Central memory CD8-positive, alpha-beta T cell (primary cell): ENCODE measurements at regions not wholly inside any gene's neighbourhood (a gene's known extent, or its start where the extent isn't known, plus 50 kb on each side); places are given as distances from the start of the nearest gene placed in this dataset.

Experiments used
- ATAC-seq: fragments of 150-1000 bp; cut with Tn5 transposase; replicated peaks from 2 replicates; pipeline ENCODE4 v1.10.0; 2022; ENCODE audit warnings: mild to moderate bottlenecking, moderate FRiP score, moderate number of reproducible peaks; ENCODE audit not compliant: poor library complexity, severe bottlenecking; ENCODE audit errors: extremely low read depth
- DNase-seq, 2 donors: peaks; one replicate each; pipeline ENCODE4 v3.0.0; 2021; ENCODE audit warnings: low spot score in 2 of 2
- H3K27ac Mint-ChIP-seq: one replicate; pipeline ENCODE4 v1.8.0; 2022; ENCODE audit warnings: low read depth, mild to moderate bottlenecking, moderate library complexity, mixed read lengths
- H3K27me3 Mint-ChIP-seq: one replicate; pipeline ENCODE4 v1.8.0; 2022; ENCODE audit warnings: mixed read lengths
- H3K36me3 Mint-ChIP-seq: one replicate; pipeline ENCODE4 v1.8.0; 2022; ENCODE audit warnings: mild to moderate bottlenecking, moderate library complexity, mixed read lengths; ENCODE audit not compliant: insufficient read depth
- H3K4me1 Mint-ChIP-seq: one replicate; pipeline ENCODE4 v1.8.0; 2022; ENCODE audit warnings: mixed read lengths
- H3K4me3 Mint-ChIP-seq: one replicate; pipeline ENCODE4 v1.8.0; 2022; ENCODE audit warnings: mild to moderate bottlenecking, moderate library complexity, mixed read lengths
- H3K9me3 Mint-ChIP-seq: one replicate; pipeline ENCODE4 v1.8.0; 2022; ENCODE audit warnings: mixed read lengths

DNA sequence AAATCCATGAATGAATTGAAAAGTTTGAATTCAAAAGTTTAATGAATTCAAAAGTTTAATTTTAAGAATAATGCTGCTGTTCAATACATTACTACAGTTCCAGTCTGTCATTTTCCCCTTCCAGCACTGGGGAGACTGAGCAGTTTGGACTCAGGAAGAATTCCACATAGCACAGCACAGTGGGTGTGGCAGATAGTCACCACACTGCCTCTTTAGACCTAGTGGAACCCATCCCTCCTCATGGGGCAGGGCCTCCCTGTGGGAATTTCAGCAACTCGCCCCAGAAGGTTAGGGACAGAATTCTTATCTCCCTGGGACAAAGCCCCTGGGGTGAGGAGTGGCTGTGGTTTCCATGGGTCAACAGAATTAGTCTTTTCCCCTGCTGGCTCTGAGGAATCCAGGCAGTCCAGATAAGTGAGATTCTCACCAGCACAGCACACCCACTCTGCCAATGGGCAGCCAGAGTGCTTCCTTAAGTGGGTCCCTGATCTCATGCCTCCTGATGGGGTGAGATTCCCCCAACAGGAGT, 442.0 kb upstream of the SYT4 start:
- ATAC-seq (no peak), DNase-seq (no peak)
- no peaks in the 10 kb centered on the region for H3K4me1 Mint-ChIP-seq
- H3K4me3 Mint-ChIP-seq, result no peak overlapping the region
- H3K9me3 Mint-ChIP-seq, result peaks cover 28% of the 10 kb centered on the region
- H3K27me3 Mint-ChIP-seq, result no peaks in the 10 kb centered on the region
- H3K36me3 Mint-ChIP-seq, result no peaks in the 10 kb centered on the region
- H3K27ac Mint-ChIP-seq, result no peak overlapping the region

DNA sequence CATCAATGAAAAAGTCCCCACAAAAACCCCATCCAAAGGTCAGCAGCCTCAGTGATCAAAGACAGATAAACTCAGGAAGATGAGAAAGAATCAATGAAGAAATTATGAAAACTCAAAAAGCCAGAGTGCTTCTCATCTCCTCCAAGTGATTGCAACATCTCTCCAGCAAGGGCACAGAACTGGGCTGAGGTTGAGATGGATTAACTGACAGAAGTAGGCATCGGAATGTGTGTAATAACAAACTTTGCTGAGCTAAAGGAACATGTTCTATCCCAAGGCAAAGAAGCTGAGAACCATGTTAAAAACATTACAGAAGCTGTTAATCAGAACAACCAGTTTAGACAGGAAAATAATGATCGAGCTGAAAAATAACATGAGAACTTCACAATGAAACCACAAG, 442.8 kb upstream of the SYT4 start:
- H3K4me1 Mint-ChIP-seq, result no peaks in the 10 kb centered on the region
- ATAC-seq (no peak), DNase-seq (no peak)
- no peaks in the 10 kb centered on the region for H3K36me3 Mint-ChIP-seq
- H3K4me3 Mint-ChIP-seq, result no peak overlapping the region
- H3K27me3 Mint-ChIP-seq, result no peaks in the 10 kb centered on the region
- peaks cover 32% of the 10 kb centered on the region for H3K9me3 Mint-ChIP-seq
- H3K27ac Mint-ChIP-seq, result no peak overlapping the region

DNA sequence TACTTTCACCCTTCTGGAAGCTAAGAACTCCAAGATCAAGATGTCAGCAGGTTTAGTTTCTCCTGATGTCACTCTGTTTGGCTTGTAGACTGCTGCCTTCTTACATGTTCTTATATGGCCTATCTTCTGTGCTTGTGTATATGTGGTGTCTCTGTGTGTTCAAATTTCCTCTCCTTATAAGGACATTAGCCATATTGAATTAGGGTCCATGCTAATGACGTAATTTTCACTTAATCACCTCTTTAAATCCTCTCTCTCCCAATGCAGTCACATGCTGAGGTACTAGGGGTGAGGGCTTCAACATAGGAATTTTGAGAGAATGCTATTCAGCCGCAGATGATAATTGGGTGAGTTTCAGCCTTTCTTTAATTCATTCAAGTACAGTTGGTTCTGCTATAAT, 458.3 kb upstream of the SYT4 start:
- H3K4me1 Mint-ChIP-seq, result no peaks in the 10 kb centered on the region
- no peaks in the 10 kb centered on the region for H3K27me3 Mint-ChIP-seq
- H3K9me3 Mint-ChIP-seq, result peaks cover 18% of the 10 kb centered on the region
- no peak for ATAC-seq
- H3K4me3 Mint-ChIP-seq, result no peak overlapping the region
- no peaks in the 10 kb centered on the region for H3K36me3 Mint-ChIP-seq
- no peak overlapping the region for H3K27ac Mint-ChIP-seq
- DNase-seq, result no peak

DNA sequence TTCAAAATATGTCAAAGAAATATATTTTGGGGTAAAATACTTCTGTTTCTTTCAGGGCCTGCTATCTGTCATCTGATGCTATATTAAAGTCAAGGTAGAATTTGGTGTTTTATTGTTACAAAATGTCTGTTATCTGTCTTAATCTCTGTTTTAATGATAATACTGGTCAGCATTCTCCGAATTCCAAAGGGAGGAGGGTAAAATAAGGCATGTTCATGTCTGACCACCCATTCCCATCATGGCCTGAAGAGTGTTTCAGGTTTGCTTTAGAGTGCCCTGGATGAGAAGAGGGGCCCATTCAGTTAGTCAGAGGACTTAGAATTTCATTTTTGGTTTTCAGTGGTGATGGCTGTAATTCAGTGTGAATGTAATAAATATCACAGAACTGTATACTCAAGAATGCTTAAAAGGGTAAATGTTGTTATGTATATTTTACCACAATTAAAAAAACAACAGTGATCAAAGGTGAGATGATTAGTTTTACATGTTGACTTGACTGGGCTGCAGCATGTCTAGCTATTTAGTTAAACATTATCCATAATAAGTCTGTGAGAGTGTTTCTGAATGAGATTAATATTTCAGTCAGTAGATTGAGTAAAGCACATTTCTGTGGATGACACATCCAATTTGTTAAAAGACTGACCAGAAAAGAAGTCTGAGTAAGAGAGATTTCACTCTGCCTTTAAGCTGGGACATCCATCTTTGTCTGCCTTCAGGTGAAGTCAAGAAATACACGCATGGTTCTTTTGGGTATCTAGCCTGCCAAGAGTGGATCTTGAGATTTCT, 467.9 kb upstream of the SYT4 start:
- no peak for DNase-seq
- Mint-ChIP-seq H3K4me1 (no peaks in the 10 kb centered on the region), H3K9me3 (peaks cover 20% of the 10 kb centered on the region), H3K27ac (no peak overlapping the region), H3K4me3 (no peak overlapping the region), H3K36me3 (no peaks in the 10 kb centered on the region), H3K27me3 (no peaks in the 10 kb centered on the region)
- ATAC-seq, result no peak

DNA sequence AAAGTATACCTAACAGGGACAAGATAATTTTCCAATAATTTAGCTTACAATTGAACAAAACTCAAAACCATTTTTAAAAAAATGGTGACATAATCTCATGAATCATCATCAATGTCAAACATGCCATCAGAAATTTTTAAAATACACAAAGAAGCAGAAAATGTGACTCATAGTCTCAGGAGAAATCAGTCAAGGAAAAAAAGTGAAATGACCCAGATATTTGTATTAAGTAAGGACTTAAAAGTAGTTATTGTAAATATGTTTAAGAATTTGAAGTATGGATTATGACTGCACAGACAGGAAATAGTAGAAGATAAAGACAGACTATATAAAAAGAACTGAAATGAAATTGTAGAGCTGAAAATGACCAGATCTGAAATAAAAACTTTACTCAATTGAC, 473.9 kb upstream of the SYT4 start:
- DNase-seq (no peak), ATAC-seq (no peak)
- no peaks in the 10 kb centered on the region for H3K36me3 Mint-ChIP-seq
- peaks cover 2% of the 10 kb centered on the region for H3K9me3 Mint-ChIP-seq
- H3K27me3 Mint-ChIP-seq, result no peaks in the 10 kb centered on the region
- no peak overlapping the region for H3K27ac Mint-ChIP-seq
- H3K4me3 Mint-ChIP-seq, result no peak overlapping the region
- H3K4me1 Mint-ChIP-seq, result no peaks in the 10 kb centered on the region

DNA sequence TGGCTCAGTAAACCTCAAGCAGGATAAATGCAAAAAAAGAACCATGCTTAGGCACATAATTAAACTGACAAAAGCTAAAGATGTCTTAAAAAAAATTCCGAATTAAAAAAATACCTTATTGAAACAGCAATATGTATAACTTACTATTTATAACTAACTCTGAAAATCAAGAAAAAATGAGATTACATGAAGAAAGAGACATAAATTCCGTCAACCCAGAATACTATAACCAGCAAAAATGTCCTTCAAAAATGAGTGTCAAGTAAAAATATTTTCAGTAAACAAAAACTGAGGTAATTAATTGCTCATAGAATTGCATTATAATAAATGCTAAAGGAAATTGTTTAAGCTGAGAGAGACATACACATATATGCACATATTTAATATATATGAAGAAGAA, 474.5 kb upstream of the SYT4 start:
- ATAC-seq (no peak), DNase-seq (no peak)
- H3K27me3 Mint-ChIP-seq, result no peaks in the 10 kb centered on the region
- no peaks in the 10 kb centered on the region for H3K4me1 Mint-ChIP-seq
- H3K27ac Mint-ChIP-seq, result no peak overlapping the region
- H3K9me3 Mint-ChIP-seq, result no peaks in the 10 kb centered on the region
- H3K36me3 Mint-ChIP-seq, result no peaks in the 10 kb centered on the region
- H3K4me3 Mint-ChIP-seq, result no peak overlapping the region

DNA sequence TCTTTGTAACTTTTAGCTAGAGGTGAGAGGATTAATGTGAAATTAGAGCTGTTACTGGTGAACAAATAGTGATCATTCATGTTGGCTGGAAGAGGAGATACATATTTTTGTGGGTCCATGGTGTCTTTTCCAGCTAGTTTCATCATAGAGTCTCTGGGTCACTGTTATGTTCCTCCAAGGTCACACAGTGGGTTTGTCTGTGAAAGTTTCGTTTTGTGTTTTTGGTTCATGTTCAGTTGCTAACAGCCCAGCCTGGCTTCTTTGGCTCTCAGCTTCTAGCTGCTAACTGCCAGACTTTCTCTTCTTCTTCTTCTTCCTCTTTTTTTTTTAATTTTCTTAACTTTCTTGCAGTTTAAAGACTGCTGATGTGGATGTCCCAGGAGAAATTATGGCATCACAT, 480.0 kb upstream of the SYT4 start:
- ATAC-seq, result no peak
- Mint-ChIP-seq H3K36me3 (no peaks in the 10 kb centered on the region), H3K4me1 (no peaks in the 10 kb centered on the region), H3K9me3 (peaks cover 11% of the 10 kb centered on the region), H3K27me3 (no peaks in the 10 kb centered on the region), H3K27ac (no peak overlapping the region), H3K4me3 (no peak overlapping the region)
- no peak for DNase-seq

DNA sequence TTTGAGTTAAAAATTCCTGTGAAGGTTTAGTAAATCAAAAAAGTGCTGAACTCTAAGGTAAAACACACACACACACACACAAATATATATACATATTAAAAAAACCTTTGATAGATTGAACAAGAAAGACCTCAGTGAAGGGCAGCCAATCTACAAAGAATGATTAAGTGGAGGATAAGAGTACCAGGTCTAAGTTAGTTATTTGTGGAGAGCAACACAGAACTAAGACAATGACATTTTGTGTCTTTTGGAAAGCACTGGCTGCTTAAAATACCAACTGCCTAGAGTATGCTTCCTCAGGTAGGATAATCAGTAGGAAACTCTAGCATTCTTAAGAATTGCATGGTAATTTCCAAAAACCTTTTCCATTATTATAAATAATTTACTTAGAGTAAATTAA, 481.4 kb upstream of the SYT4 start:
- no peak for ATAC-seq
- no peak for DNase-seq
- peaks cover 11% of the 10 kb centered on the region for H3K9me3 Mint-ChIP-seq
- H3K4me1 Mint-ChIP-seq, result no peaks in the 10 kb centered on the region
- no peak overlapping the region for H3K4me3 Mint-ChIP-seq
- H3K27me3 Mint-ChIP-seq, result no peaks in the 10 kb centered on the region
- no peak overlapping the region for H3K27ac Mint-ChIP-seq
- no peaks in the 10 kb centered on the region for H3K36me3 Mint-ChIP-seq

DNA sequence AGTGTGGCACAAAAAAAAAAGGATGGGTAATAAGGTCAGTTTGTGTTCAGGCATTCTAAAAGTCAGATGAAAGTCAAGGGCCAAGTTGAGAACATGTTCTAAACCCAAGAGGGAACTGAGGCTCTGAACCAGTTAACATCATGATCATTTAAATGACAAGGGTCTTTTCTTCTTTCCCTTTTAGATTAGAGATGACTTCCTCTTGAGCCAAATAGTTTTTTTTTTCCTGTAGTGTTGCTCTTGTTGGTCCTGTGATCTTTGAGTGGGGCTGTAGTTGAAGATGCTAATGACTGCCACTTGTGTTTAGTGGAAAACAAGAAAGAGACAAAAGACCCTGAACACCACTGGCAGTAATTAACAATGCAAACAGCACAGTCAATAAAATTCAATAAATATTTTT, 482.7 kb upstream of the SYT4 start:
- DNase-seq, result no peak
- Mint-ChIP-seq H3K4me1 (no peaks in the 10 kb centered on the region), H3K4me3 (no peak overlapping the region), H3K27ac (no peak overlapping the region), H3K9me3 (peaks cover 11% of the 10 kb centered on the region), H3K36me3 (no peaks in the 10 kb centered on the region), H3K27me3 (no peaks in the 10 kb centered on the region)
- no peak for ATAC-seq

DNA sequence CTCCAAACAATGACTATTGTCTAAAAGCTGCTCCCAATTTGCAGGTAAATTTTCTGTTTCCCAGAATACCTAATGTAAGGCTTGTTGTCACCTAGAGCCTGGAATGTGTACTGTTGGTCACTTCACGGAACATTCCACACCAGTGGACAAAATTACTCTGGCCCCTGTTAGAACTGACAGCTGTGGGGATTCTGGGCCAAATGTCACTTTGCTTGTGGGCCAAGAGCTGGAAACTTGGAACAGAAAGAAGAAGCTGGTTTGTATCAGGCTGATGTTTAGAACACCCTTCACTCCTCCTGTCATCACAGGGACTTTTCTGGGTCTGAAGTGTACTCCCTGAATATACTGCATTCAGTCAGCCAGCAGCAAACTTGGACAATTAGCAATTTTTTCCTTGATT, 495.6 kb upstream of the SYT4 start:
- ATAC-seq (no peak), DNase-seq (no peak)
- no peak overlapping the region for H3K27ac Mint-ChIP-seq
- H3K9me3 Mint-ChIP-seq, result peaks cover 8% of the 10 kb centered on the region
- H3K4me1 Mint-ChIP-seq, result no peaks in the 10 kb centered on the region
- no peak overlapping the region for H3K4me3 Mint-ChIP-seq
- H3K36me3 Mint-ChIP-seq, result peaks cover 2% of the 10 kb centered on the region
- no peaks in the 10 kb centered on the region for H3K27me3 Mint-ChIP-seq

DNA sequence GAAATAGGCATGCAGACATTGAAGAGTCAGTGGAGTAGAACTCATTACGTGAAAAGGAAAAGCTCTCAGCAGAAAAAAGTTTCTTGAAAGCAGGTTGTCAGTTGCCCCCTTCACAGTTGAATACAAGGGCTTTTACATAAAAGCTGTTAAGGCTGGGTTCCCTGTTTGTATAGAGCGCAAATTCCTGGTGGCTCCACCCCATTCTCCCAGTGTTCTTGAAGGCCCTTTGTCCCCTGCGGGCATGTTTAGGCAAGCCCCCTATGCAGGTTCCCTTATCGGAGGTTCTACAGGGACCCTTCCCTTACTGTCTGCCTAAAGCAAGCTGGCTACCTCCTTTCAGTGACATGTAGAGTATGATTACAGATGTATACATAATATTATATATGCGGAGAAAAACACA, 497.2 kb upstream of the SYT4 start:
- ATAC-seq (no peak), DNase-seq (no peak)
- Mint-ChIP-seq H3K27me3 (no peaks in the 10 kb centered on the region), H3K4me1 (no peaks in the 10 kb centered on the region), H3K9me3 (no peaks in the 10 kb centered on the region), H3K4me3 (no peak overlapping the region), H3K27ac (no peak overlapping the region), H3K36me3 (peaks cover 2% of the 10 kb centered on the region)

DNA sequence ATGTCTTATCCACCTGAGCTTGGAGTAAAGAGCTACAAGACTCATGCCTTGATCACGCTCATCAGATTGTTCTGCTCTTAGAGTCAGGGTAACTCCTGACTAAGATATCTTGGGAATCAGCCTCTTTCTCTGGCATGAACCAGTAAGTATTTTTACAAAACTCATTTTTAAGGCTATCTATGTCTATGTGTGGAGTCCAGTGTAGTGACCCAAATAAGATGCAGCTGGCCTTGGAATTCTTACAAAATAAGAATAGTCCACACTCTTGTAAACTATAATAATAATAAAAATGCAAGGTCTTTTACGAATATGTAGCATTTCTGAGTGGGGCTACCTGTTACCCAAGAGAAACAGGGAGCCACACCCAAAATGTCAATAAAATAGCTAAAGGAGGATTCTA, 498.3 kb upstream of the SYT4 start:
- H3K4me3 Mint-ChIP-seq, result no peak overlapping the region
- H3K36me3 Mint-ChIP-seq, result peaks cover 2% of the 10 kb centered on the region
- ATAC-seq, result no peak
- DNase-seq, result no peak
- no peaks in the 10 kb centered on the region for H3K9me3 Mint-ChIP-seq
- H3K27ac Mint-ChIP-seq, result no peak overlapping the region
- H3K27me3 Mint-ChIP-seq, result no peaks in the 10 kb centered on the region
- H3K4me1 Mint-ChIP-seq, result no peaks in the 10 kb centered on the region

DNA sequence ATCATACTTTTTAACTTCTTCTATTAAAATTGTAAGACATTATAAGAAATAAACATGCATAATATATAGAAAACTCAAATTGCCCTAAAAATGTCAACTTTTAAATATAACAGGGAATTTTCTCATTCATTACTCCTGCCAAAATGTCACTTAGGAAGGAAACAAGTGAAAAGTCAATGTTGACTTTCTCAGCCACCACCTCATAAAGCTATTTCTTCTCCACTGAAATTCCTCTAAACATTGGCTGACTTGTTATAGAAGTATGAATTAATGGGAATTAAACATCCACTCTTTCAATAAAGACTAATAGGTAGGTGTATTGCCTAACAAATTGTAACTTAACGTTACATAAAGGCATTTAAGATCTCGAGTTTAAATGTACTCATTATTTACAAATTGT, 499.7 kb upstream of the SYT4 start:
- no peaks in the 10 kb centered on the region for H3K9me3 Mint-ChIP-seq
- no peaks in the 10 kb centered on the region for H3K4me1 Mint-ChIP-seq
- no peak for ATAC-seq
- H3K27me3 Mint-ChIP-seq, result no peaks in the 10 kb centered on the region
- peaks cover 2% of the 10 kb centered on the region for H3K36me3 Mint-ChIP-seq
- no peak overlapping the region for H3K4me3 Mint-ChIP-seq
- no peak overlapping the region for H3K27ac Mint-ChIP-seq
- no peak for DNase-seq
